NCI-H2196 treated with DMSO at 0.1 percent for 48 hours (cell line): ENCODE measurements at regions not wholly inside any gene's neighbourhood (a gene's known extent, or its start where the extent isn't known, plus 50 kb on each side); places are given as distances from the start of the nearest gene placed in this dataset.
"Not testable (repeated sequence)": the region's sequence is repeated elsewhere in the genome, so short reads cannot be mapped to it uniquely, and the experiment has no call there.

Source experiments
- DNase-seq: peaks from one replicate; lab custom pipeline; 2025; ENCODE audit not compliant: unreplicated experiment; lab: John Stamatoyannopoulos, UW

DNA sequence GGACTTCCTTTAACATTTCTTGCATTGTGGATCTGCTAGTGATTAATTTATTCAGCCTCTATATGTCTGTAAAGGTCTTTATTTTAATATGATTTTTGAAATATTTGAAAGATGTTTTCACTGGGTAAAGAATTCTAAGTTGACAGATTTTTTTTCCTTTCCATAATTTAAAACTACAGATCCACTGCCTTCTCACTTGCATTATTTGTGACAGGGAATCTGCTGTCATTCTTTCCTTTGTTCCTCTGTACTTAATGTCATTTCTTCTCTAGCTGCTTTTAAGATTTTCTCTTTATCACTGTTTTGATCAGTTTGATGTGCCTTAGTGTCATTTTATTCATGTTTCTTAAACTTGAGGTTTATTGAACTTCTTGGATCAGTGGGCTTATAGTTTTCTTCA, 159.9 kb downstream of the CYB561 start:
- no peak for DNase-seq

DNA sequence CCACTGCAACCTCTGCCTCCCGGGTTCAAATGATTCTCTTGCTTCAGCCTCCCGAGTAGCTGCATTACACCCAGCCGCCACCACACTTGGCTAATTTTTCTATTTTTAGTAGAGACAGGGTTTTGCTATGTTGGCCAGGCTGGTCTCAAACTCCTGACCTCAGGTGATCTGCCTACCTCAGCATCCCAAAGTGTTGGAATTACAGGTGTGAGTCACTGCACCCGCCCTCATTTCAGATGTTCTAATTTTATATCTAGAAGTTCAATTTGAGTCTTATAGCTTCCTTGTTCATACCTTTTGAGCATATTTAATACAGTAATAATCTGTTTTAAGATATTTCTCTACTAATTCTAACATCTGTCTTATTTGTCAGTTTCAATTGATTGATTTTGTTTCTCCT, 159.1 kb downstream of the CYB561 start:
- DNase-seq: not testable (repeated sequence)

DNA sequence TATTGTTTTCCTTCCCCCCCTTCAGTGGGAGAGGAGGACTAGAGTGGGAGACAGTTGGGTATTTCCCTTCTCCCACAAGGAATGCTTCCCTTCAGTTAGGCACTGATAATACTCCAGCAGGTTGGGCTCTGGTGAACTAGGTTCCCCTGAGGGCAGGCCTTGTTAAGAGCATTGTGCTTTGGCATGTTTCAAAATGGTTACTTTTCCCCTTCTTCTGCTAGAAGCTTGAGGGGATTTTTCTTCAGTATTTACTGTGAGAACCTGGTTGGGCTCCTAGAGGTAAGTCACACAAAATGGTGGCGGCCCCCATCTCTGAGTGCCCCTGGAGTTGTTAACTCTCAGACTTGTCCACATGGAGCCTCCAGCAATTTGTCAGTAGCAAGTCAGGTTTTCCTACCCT, 156.2 kb downstream of the CYB561 start:
- no peak for DNase-seq

DNA sequence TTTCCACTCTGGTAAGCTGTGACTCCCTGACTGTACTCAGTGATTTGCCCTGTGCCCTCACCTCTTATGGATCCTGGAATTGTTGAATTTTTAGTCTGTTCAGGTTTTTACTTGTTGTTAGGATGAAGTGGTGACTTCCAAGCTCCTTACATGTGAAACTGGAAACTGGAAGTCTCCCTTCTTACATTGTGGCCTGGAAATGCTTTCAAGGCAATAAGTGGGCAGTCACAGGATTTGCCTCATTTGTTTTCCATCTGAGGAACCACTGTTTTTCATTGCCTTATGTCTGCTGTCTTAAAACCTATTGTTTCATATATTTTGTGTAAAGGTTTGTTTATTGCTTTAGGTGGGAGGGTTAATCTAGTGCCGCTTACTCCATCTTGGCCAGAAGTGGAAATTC, 155.8 kb downstream of the CYB561 start:
- DNase-seq: no peak

DNA sequence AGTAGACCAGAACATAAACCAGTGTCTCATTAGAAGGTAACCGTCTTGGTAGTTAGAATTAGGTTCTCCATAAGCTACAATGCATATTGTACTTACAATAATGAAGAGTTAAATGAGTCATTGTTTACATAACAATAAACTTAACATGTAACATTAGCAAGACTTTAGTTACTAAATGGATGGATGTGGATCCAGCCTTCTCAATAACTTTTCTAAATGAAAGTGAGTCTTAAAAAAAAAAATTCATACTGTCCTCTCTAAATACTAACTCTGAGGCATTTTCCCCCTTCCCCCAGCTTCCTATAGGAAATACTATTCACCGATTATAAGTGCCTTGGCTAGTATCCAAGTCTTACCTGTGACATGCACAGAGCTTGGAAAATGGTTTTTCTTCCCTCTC, 155.3 kb downstream of the CYB561 start:
- no peak for DNase-seq

DNA sequence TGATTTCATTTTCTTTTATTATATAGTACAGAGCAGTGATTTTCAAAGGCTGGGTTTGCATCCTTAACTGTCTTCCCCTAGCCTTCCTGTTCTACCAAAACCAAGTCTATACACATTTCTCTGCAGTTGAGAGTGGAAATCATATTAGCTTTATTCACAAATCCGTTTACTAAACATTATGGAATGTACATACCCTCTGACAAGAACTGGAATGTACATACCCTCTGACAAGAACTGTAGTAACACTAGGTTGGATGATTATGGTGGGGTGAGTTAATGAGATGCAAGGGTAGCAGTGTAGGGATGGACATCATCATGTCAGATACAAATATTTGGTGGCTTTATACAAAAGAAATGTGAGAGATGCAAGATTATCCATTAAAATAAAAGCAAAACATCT, 154.8 kb downstream of the CYB561 start:
- no peak for DNase-seq

DNA sequence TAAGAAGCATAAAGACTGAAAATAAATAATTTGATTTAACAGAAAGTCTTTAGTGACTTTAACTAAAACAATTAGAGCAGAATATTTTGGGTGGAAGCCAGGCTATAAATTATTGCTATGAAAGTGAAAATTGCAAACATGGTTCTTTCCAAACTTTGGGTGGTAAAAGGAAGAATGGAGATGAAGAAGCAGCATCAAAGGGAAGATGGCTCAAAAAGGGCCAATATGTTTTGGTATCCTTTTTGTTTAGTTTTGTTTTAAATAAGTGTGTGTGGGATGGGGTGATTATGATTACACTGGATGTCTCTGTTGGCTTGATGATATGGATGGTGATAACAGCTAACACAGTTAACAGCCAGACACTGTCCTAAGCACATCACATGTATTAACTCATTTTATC, 153.7 kb downstream of the CYB561 start:
- DNase-seq: no peak

DNA sequence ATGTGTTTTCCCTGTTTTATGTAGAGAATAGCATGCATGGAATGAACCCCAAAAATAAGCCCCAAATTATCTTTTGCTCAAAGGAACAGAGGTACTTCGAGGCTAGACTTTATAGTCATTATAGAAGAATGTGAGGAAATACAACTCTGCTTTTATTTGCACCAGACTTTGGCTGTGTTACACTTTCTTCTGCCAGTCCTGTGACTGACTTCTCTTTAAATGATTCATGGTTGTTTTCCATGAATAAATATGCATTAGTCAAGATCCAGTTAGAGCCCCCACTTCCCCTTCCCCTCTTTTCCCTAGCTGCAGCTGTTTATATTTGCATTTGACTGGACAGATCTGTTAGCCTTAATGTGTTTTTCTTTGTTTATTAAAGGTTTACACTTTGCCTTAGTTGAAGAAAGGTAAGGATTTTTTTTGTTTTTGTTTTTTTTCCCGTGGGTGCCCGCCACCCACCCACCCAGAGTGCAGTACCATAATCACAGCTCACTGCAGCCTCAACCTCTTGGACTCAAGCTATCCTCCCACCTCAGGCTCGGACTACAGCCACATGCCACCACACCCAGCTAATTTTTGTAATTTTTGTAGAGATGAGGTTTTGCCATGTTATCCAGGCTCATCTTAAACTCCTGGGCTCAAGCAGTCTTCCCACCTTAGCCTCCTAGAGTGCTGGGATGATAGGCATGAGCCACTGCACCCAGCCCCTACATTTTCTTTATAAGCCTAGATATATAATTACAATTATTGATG, 152.6 kb downstream of the CYB561 start:
- no peak for DNase-seq

DNA sequence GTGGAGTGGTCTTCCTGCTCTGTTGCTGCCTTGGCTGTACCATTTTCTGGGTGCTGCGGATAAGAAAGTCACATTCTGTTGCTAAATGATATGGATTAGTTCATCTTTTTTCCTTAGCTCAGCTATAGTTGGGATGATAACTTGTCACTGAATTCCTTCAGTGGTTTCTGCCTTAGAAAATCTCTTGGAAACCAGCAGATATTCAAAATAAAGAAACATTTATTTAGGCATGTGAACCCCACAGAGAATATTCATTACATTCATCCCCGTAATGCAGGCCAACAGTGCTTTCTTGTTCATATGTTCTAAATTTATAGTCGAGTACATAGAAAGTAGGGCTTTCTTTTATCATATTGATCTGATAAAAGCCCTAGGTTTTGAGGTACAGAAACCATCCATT, 151.3 kb downstream of the CYB561 start:
- DNase-seq: no peak

DNA sequence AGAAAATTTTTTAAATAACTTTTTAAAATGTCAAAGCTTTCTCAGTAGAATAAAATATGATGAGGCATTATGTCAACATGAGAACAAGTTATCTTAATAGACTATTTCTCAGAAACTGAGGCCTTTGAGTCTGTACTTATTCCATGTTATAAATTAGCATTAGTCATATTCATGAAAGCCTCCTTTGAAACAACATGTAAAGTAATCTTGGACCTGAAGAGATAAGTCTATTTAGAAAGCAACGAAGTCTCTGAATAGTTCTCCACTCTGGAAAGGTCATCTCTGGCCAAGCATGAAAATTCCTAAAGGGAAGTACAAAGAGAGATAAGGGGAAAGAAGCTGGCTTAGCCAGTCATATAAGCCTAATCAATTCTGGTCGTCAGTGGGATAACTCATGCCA, 150.8 kb downstream of the CYB561 start:
- DNase-seq: no peak

DNA sequence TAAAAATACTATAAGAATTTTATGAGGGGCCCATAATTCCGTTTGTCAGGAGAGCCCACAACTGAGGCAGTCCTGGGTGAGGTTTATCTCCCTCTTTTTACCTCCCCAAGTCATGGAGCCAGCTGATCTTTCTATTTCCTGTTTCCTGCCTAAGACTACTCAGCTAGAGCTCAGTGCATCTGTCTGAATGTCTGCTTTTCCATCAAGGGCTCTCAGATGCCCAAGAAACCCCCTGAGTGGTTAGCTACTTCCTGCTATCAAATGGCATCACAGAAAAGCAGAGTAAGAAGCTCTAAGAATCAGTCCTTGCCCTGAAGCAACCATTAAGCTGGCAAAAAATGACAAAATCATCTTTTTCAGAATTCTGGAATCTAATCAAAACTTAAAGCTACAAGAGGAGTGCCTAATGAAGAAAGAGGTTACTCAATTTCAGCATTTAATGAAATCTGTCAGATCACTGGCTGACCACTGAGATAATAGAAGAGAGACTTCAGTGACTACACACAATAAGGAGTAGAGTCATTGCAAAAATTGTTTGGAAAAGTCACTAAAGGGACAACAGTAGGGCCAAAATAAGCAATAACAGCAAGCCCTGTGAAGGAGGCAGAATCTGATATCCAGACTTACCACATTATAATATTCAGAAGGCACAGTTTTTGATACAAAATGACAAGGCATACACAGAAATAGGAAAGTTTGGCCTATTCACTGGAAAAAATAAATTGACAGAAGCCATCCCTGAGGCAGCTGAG, 150.1 kb downstream of the CYB561 start:
- DNase-seq: no peak

DNA sequence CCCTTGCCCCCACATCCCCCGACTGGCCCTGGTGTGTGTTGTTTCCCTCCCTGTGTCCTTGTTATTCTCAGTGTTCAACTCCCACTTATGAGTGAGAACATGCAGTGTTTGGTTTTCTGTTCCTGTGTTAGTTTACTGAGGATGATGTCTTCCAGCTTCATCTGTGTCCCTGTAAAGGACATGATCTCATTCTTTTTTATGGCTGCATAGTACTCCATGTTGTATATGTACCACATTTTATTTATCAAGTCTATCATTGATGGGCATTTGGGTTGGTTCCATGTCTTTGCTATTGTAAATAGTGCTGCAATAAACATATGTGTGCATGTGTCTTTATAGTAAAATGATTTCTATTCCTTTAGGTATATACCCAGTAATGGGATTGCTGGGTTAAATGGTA, 147.2 kb downstream of the CYB561 start:
- DNase-seq: not testable (repeated sequence)

DNA sequence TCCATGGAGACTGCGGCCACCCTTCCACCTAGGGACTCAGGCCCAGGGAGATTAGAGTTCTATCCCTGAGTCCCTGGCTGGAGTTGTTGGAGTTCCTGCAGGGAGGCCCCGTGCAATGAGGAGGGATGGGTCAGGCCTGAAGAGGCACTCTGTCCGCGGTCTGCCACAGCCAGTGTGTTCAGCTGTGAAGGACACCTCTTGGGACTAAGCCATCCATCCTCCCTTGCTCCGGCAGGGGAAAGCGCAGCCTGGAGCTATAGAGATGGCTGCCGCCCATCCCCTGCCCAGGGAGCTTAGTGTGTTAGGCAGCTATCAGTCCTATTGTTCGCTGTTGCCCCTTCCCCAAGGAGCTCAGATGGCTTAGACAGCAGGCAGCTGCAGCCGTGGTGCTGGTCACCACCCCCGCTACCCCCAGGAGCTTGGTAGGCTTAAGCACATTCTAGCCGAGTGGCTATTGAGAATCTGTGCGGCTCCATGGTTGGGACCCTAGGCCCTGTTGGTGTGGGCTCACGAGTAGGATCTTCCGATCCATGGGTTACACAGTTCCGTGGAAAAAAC, 141.3 kb downstream of the CYB561 start:
- no peak for DNase-seq

DNA sequence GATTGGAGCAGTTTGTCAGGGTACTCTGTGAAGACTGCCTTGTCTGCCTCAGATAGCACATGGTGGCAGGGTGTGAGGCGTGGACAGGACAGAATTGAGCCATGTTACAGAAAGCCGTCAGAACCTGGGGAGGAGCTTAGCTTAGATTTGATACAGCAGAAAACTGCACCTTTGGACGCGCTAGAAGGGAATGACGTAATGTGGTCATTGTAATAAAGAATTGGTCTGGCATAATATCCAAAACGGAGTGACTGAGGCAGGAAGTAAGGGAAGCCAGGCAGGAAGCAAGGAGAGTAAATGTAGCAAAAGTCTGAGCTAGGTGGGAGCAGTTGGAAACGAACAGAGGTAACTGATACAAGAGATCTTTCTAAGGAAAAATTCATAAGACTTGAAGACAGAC, 140.2 kb downstream of the CYB561 start:
- DNase-seq: no peak

DNA sequence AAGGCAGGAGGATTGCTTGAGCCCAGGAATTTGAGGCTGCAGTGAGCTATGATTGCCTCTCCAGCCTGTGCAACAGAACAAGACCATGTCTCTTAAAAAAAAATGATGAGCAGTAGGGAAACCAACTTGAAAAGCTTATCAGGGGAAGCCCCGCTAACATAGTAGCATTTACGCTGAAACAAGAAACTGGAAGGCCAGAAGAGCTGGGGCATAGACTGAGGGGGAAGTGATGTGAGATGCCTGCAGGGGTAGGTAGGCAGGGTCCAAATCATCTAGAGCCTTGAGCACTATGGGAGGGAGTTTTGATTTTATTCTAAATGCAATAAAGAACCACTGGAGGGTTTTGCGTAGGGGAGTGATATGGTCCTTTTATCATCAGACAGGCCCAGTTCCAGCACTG, 139.3 kb downstream of the CYB561 start:
- no peak for DNase-seq

DNA sequence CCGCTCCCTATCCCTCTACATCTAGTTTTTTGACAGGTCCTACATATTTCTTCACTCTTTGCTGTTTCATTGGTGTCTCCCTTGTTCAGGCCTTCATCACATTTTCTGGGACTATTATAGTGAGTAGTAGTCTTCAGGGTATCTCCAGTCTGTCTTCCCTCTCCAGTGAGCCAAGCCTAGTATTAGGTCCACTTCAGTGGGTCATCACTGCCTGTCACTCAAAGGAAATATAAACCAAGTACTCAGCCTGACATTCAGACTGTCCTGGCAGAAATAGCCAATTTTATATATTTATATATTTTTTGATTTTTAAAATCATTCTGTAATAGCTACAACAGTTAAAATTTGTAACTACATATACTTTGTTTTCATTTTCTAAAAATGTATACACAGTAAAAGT, 137.8 kb downstream of the CYB561 start:
- no peak for DNase-seq

DNA sequence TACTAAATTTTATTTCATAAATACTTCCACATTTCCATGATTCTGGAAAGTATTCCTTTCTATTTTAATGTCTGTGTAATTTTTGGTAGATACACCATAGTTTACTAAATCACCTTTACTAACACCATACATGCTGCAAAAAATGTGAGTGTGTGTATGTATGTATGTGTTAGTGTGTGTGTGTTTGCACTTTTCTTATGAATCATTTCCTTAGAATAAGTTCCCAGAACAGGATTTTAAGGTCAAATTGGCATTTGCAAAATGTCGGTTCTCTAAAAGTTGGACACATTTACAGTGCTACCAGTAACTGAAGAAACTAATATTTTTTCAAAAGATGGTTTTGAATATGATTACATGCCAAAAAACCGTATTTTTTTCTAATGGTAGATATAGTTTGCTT, 137.1 kb downstream of the CYB561 start:
- DNase-seq: no peak

DNA sequence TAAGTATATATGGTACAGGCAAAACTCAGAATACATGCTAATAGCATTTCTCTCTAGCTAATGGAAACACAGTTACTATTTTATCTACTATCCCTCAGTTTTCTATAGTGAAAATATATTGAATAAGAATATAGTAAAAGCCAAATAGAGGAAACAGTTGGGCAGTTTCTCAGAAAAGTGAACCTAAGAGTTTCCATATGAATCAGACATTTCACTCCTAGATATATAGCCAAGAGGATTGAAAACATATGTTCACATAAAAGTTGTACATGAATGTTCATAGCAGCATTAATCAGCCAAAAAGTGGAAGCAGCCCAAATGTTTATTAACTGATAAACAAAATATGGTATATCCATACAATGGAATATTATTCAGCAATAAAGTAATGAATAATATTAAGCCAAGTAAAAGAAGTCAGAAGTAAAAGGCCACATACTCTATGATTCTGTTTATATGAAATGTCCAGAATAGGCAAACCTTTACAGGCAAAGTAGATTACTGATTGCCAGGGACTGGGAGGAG, 134.6 kb downstream of the CYB561 start:
- DNase-seq: no peak

DNA sequence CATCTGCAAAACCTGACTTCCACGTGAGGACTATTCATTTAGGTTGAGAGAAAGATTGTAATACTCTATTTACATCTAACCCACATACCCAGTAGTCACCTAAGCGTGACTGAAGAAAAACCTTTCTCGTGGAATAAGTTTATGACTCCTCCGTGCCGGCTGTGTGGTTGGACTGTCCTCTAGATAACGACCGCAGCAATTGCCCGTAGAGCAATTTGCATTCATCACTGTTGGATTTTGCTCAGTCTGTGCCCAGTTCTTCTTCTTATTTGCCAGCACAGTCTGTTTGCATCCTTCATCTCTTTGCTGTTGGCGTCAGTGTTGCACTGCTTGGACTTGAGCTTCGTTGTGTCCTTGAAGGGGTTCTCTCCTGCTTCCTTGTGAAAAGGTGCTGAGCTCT, 131.3 kb downstream of the CYB561 start:
- no peak for DNase-seq

DNA sequence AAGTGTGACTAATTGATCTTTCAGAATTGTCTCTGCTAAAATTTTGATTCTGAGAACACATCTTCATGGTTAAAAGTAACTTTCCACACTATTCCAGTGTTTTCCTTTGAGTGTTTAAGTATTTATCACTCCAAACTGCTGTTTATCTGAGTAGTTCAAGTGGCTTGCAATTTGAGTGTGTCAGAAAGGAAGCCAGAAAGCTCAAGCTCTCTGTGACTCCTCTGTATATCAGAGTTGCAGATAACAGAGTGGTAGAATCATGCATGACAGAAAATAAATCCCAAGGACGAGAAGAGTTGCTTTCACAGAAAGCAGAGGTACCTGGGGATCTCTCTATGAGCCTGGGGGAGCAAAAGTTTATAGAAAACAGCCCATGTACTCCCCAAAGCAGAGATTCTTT, 130.0 kb downstream of the CYB561 start:
- no peak for DNase-seq

DNA sequence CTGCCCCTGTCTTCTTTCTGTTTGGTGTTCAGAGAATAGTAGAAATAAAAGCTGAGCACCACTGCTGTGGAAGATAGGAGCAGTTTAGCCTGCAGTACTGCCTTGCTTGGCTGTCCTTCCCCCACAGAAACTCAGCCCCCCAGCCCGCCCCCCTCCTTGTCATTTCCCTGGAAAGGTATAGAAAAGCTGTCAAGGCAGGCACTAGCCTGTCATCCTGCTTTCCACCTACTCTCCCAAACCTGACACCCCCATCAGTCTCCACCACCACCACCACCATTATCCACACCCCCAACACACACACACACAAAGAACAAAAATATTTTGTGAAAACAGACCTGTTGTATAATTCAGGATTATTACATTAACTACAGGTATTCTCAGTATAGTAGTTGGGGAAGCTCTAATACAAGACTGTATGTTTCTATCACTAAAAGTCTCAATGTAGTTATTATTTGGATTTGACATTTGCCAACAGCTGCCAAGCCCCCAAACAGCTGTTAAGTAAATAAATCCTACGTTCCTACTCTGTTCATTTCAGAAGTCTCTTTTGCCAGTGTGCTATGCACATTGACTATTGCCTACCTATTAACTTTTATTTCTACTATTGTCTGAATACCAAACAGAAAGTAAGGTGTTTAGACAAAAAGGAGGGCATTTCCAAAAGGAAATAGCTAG, 128.8 kb downstream of the CYB561 start:
- DNase-seq: no peak

DNA sequence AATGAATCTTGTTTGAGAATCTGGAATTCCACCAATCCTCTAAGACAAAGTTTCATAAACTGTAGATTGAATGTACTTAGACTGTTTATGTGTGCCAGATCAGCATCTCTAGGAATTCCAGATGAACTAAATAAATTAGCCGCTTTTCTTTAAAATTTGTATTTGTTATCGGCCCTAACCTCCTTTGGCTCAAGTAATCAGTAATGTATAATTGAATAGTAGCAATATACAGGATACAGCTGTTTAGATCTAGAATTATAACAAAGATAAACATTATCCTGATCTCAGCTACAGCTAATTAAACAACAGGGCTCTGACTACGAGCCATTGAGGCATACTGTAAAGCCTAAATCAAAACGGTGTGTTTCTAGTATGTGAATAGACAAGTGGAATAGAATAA, 120.3 kb downstream of the CYB561 start:
- DNase-seq: no peak
